SK-N-SH (cell line): ENCODE measurements at regions not wholly inside any gene's neighbourhood (a gene's known extent, or its start where the extent isn't known, plus 50 kb on each side); places are given as distances from the start of the nearest gene placed in this dataset.

Experiments
- CHD2 ChIP-seq: fragments of 150-350 bp; IDR thresholded peaks from 2 replicates; pipeline ENCODE4 v1.6.1; 2018; ENCODE audit warnings: low read length; ENCODE audit not compliant: partially characterized antibody
- EP300 ChIP-seq, 2 experiments: IDR thresholded peaks; 2 replicates each; pipeline versions ENCODE4 v1.4.0 to v1.6.1; 2012; ENCODE audit warnings: borderline replicate concordance in 1 of 2, low read depth in 1 of 2, low read length in 1 of 2
- FOXJ3 ChIP-seq: sonication (generic); formaldehyde crosslinking; IDR thresholded peaks from 2 replicates; pipeline ENCODE4 v1.5.1; 2020; ENCODE audit warnings: mild to moderate bottlenecking, missing genetic modification reagents
- RAD21 ChIP-seq: IDR thresholded peaks from 2 replicates; pipeline ENCODE4 v1.6.1; 2012; ENCODE audit warnings: mild to moderate bottlenecking, low read length
- TAF1 ChIP-seq: IDR thresholded peaks from 2 replicates; pipeline ENCODE4 v1.6.1; 2012; ENCODE audit warnings: low read depth, mild to moderate bottlenecking, low read length, moderate library complexity, borderline replicate concordance
- USF2 ChIP-seq: fragments of 150-350 bp; IDR thresholded peaks from 2 replicates; pipeline ENCODE4 v1.6.1; 2017; ENCODE audit warnings: antibody characterized with exemption, low read length, low read depth, borderline replicate concordance

- TF ChIP-seq RAD21 (no peak), EP300 (IDR thresholded peaks at IDR 0.05; ENCODE audit: borderline replicate concordance in 1 of 2, low read depth in 1 of 2, low read length in 1 of 2) (no peak; a peak in 1 of 4 replicates), USF2 (no peak), FOXJ3 (CRISPR knock-in tag) (no peak), TAF1 (no peak), CHD2 (no peak)
These were observed 157.3 kb upstream of the ALDH1B1 start for GRCh38 chr9:38235244-38235643.
